GM23248 (cell line): ENCODE measurements at regions not wholly inside any gene's neighbourhood (a gene's known extent, or its start where the extent isn't known, plus 50 kb on each side); places are given as distances from the start of the nearest gene placed in this dataset.
A peak's percentile ranks its signal among the peaks of the same experiment; 100 is the strongest.

Experiments used
- DNase-seq: peaks from one replicate; pipeline ENCODE4 v3.0.0-alpha.2; 2015
- H2AFZ ChIP-seq: fragments of 200-600 bp; sonication (generic); 2 replicates; pipeline ENCODE4 v1.6.1; 2016; ENCODE audit warnings: antibody characterized with exemption
- H3F3A ChIP-seq: fragments of 200-600 bp; sonication (generic); 2 replicates; pipeline ENCODE4 v1.6.1; 2016; ENCODE audit warnings: mild to moderate bottlenecking, antibody characterized with exemption, mixed run types; ENCODE audit not compliant: insufficient read depth
- H3K27ac ChIP-seq: fragments of 200-600 bp; sonication (generic); 2 replicates; pipeline ENCODE4 v1.5.1; 2016; ENCODE audit warnings: mild to moderate bottlenecking
- H3K27me3 ChIP-seq: fragments of 200-600 bp; sonication (generic); replicated peaks from 2 replicates; pipeline ENCODE4 v1.6.1; 2016; ENCODE audit warnings: mild to moderate bottlenecking; ENCODE audit not compliant: insufficient read depth
- H3K36me3 ChIP-seq: fragments of 200-600 bp; sonication (generic); 2 replicates; pipeline ENCODE4 v1.6.1; 2016; ENCODE audit warnings: low read depth, mild to moderate bottlenecking
- H3K4me1 ChIP-seq: fragments of 200-600 bp; sonication (generic); 2 replicates; pipeline ENCODE4 v1.6.1; 2016; ENCODE audit warnings: mild to moderate bottlenecking; ENCODE audit not compliant: insufficient read depth
- H3K4me2 ChIP-seq: fragments of 200-600 bp; sonication (generic); one replicate; pipeline ENCODE4 v1.6.1; 2016; ENCODE audit warnings: mild to moderate bottlenecking; ENCODE audit not compliant: unreplicated experiment
- H3K4me3 ChIP-seq: fragments of 200-600 bp; sonication (generic); 2 replicates; pipeline ENCODE4 v1.5.1; 2016; ENCODE audit warnings: mild to moderate bottlenecking
- H3K79me2 ChIP-seq: fragments of 200-600 bp; sonication (generic); 2 replicates; pipeline ENCODE4 v1.6.1; 2016; ENCODE audit warnings: mild to moderate bottlenecking; ENCODE audit not compliant: insufficient read depth
- H3K9ac ChIP-seq: fragments of 200-600 bp; sonication (generic); 2 replicates; pipeline ENCODE4 v1.6.1; 2016; ENCODE audit warnings: mild to moderate bottlenecking
- H3K9me2 ChIP-seq: fragments of 200-600 bp; sonication (generic); 2 replicates; pipeline ENCODE4 v1.6.1; 2016; ENCODE audit warnings: mixed run types, mild to moderate bottlenecking, moderate library complexity; ENCODE audit not compliant: insufficient read depth
- H3K9me3 ChIP-seq: fragments of 200-600 bp; sonication (generic); one replicate; pipeline ENCODE4 v1.6.1; 2017; ENCODE audit warnings: low read depth
- H4K20me1 ChIP-seq: fragments of 200-600 bp; sonication (generic); 2 replicates; pipeline ENCODE4 v1.6.0; 2016; ENCODE audit not compliant: insufficient read depth
- EZH2 ChIP-seq: fragments of 200-600 bp; sonication (generic); IDR thresholded peaks from 2 replicates; pipeline ENCODE4 v1.6.1; 2018; ENCODE audit warnings: antibody characterized with exemption, mild to moderate bottlenecking; ENCODE audit not compliant: insufficient read depth, poor library complexity, severe bottlenecking
- EZH2phosphoT487 ChIP-seq: fragments of 200-600 bp; sonication (generic); IDR thresholded peaks from 2 replicates; pipeline ENCODE4 v1.6.1; 2018; ENCODE audit warnings: antibody characterized with exemption, moderate library complexity, mild to moderate bottlenecking, low read depth; ENCODE audit not compliant: insufficient read depth
- WGBS, 2 experiments: methylation state at CpG; one replicate each; pipeline ENCODE4 v1.1.6; 2015 to 2017; ENCODE audit warnings: low lambda C conversion rate in 2 of 2, low coverage in 1 of 2; ENCODE audit errors: missing lambda C conversion rate in 2 of 2; 5-methylcytosine and 5-hydroxymethylcytosine counted together
- in situ Hi-C: fragments of 300-500 bp; cut with MboI; formaldehyde crosslinking; loops from 2 replicates; pipeline ENCODE4 v1.15.0; 2020

DNA sequence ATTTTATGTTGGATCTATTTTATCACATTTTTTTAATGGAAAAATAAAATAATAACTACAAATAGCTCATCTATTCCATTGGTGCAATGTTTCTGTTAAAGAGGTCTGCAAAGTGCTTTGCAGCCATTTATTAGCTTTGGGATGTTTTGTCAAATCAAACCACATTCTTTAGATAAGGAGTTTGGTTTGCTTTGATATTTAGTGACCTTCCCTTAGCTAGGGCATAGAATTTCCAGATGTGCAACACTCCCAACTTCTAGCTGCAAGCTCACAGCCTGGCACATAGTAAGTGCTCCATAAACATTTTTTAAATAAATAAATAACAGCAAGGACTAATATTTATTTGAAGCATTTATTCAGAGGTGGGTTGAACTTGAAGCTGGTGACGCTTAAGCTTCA, 80.4 kb upstream of the ARHGAP29 start:
- Histone ChIP-seq H2AFZ (no peak overlapping the region), H3K36me3 (no peaks in the 10 kb centered on the region), H3F3A (peaks cover 33% of the 10 kb centered on the region), H3K79me2 (no peaks in the 10 kb centered on the region), H3K27me3 (no peaks in the 10 kb centered on the region), H3K9ac (no peak overlapping the region), H3K9me2 (no peaks in the 10 kb centered on the region; the same call in 1 of the 2 replicates), H3K9me3 (no peaks in the 10 kb centered on the region), H4K20me1 (no peaks in the 10 kb centered on the region), H3K27ac (no peak overlapping the region), H3K4me1 (peaks cover 39% of the 10 kb centered on the region), H3K4me2 (no peak overlapping the region), H3K4me3 (no peak overlapping the region)
- no peak for TF ChIP-seq EZH2
- no peak for TF ChIP-seq EZH2phosphoT487
- in situ Hi-C loops = no loop called here
- no peak for DNase-seq
- 98 to 100% methylated on average over 1 of the region's 1 CpG for WGBS, 2 experiments

GRCh38 chr1:94316836-94317789, 79.7 kb upstream of the ARHGAP29 start:
- Histone ChIP-seq H3F3A (peaks cover 28% of the 10 kb centered on the region), H3K4me3 (no peak overlapping the region), H3K27ac (peak overlapping the region; percentile 6), H4K20me1 (no peaks in the 10 kb centered on the region), H3K9me3 (no peaks in the 10 kb centered on the region), H3K4me2 (peak overlapping the region; percentile 49), H2AFZ (peak overlapping the region; percentile 29), H3K27me3 (no peaks in the 10 kb centered on the region), H3K9me2 (no peaks in the 10 kb centered on the region; the same call in 1 of the 2 replicates), H3K9ac (no peak overlapping the region), H3K36me3 (no peaks in the 10 kb centered on the region), H3K4me1 (peaks cover 32% of the 10 kb centered on the region), H3K79me2 (no peaks in the 10 kb centered on the region)
- DNase-seq = peak; percentile 64
- TF ChIP-seq EZH2 (no peak), EZH2phosphoT487 (no peak)
- in situ Hi-C loops = no loop called here
- 70 to 71% methylated on average over 8 of the region's 8 CpGs for WGBS, 2 experiments

DNA sequence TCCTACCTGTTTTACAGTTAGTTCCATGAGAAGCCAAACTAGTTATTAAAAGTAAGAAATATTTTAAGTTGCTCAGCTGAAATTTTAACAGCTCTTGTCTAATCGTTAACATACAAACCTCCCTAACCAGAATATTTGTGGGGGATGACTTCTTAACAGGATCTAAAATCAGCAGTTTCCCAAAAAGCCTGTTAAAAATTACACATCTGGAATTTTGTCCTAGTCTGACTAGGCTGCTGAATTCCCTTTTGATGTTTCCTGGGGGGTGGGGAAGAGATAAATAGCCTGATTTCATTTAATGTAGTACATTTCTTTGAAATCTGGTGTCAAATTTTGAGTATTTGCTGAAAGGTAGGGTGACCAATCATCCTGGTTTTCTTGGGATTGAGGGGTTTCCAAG, 78.8 kb upstream of the ARHGAP29 start:
- in situ Hi-C loops = no loop called here
- H3K27ac ChIP-seq = no peak overlapping the region
- 50 to 55% methylated on average over 1 of the region's 1 CpG for WGBS, 2 experiments

GRCh38 chr1:94315552-94316116, 78.2 kb upstream of the ARHGAP29 start:
- H2AFZ ChIP-seq = no peak overlapping the region
- no peaks in the 10 kb centered on the region; the same call in 1 of the 2 replicates for H3K9me2 ChIP-seq
- peaks cover 24% of the 10 kb centered on the region for H3K4me1 ChIP-seq
- in situ Hi-C loops = no loop called here
- no peak overlapping the region for H3K9ac ChIP-seq
- DNase-seq = no peak
- H3K27me3 ChIP-seq = no peaks in the 10 kb centered on the region
- no peak overlapping the region for H3K4me2 ChIP-seq
- no peaks in the 10 kb centered on the region for H3K9me3 ChIP-seq
- H3K79me2 ChIP-seq = no peaks in the 10 kb centered on the region
- no peak overlapping the region for H3K27ac ChIP-seq
- H3K4me3 ChIP-seq = no peak overlapping the region
- 100% methylated on average over 1 of the region's 1 CpG for WGBS, 2 experiments
- peaks cover 26% of the 10 kb centered on the region for H3F3A ChIP-seq
- TF ChIP-seq EZH2phosphoT487 (no peak), EZH2 (no peak)
- no peaks in the 10 kb centered on the region for H4K20me1 ChIP-seq
- H3K36me3 ChIP-seq = no peaks in the 10 kb centered on the region

More for the DNA sequence above, 78.8 kb upstream of the ARHGAP29 start:
- TF ChIP-seq EZH2 (no peak), EZH2phosphoT487 (no peak)
- no peaks in the 10 kb centered on the region; the same call in 1 of the 2 replicates for H3K9me2 ChIP-seq
- H3K4me1 ChIP-seq = peaks cover 24% of the 10 kb centered on the region
- no peaks in the 10 kb centered on the region for H3K36me3 ChIP-seq
- no peak overlapping the region for H3K9ac ChIP-seq
- DNase-seq = no peak
- no peaks in the 10 kb centered on the region for H3K27me3 ChIP-seq
- peaks cover 26% of the 10 kb centered on the region for H3F3A ChIP-seq
- no peaks in the 10 kb centered on the region for H4K20me1 ChIP-seq
- H3K79me2 ChIP-seq = no peaks in the 10 kb centered on the region
- H3K4me2 ChIP-seq = peak overlapping the region; percentile 49
- no peaks in the 10 kb centered on the region for H3K9me3 ChIP-seq
- peak overlapping the region; percentile 29; the same call in 1 of the 2 replicates for H2AFZ ChIP-seq
- H3K4me3 ChIP-seq = no peak overlapping the region
